PC-9 (cell line): ENCODE measurements at regions not wholly inside any gene's neighbourhood (a gene's known extent, or its start where the extent isn't known, plus 50 kb on each side); places are given as distances from the start of the nearest gene placed in this dataset.

Experiments used
- EZH2 ChIP-seq: fragments of 200-600 bp; sonication (generic); IDR thresholded peaks from 2 replicates; pipeline ENCODE4 v1.8.0; 2017; ENCODE audit warnings: antibody characterized with exemption, low read depth
- TF ChIP-seq, protein P1 (sequence below): fragments of 200-600 bp; sonication (generic); conservative IDR thresholded peaks from 2 replicates; pipeline ENCODE4 v1.6.1; 2017; ENCODE audit warnings: mixed run types, antibody characterized with exemption, mild to moderate bottlenecking, moderate library complexity

DNA sequence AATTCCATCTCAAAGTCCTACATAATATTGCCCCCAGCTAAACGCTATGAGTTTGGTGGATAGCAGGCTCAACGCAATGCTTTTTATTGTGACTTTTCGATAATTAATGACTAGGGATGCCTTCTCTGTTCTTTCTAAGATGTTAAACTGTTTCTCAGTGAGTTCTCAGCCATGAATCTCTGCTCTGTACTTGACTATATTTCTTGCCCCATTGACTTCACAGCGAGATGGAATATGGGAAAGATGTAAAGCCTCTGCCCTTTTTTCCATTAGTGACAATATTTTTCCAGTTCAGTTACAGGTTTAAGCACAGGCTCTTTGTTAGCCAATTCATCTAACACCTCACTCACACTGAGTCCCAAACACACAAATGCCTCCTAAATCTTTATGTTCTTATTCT, 1022.0 kb downstream of the ADGRL3 start:
- TF ChIP-seq, protein P1, sequence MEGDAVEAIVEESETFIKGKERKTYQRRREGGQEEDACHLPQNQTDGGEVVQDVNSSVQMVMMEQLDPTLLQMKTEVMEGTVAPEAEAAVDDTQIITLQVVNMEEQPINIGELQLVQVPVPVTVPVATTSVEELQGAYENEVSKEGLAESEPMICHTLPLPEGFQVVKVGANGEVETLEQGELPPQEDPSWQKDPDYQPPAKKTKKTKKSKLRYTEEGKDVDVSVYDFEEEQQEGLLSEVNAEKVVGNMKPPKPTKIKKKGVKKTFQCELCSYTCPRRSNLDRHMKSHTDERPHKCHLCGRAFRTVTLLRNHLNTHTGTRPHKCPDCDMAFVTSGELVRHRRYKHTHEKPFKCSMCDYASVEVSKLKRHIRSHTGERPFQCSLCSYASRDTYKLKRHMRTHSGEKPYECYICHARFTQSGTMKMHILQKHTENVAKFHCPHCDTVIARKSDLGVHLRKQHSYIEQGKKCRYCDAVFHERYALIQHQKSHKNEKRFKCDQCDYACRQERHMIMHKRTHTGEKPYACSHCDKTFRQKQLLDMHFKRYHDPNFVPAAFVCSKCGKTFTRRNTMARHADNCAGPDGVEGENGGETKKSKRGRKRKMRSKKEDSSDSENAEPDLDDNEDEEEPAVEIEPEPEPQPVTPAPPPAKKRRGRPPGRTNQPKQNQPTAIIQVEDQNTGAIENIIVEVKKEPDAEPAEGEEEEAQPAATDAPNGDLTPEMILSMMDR: no peak
- no peak for TF ChIP-seq EZH2
